H1 (cell line): ENCODE measurements at regions not wholly inside any gene's neighbourhood (a gene's known extent, or its start where the extent isn't known, plus 50 kb on each side); places are given as distances from the start of the nearest gene placed in this dataset.

ENCODE experiments used
- CTCF ChIA-PET: fragments of 300-600 bp; sonication (Branson Sonifier 250); formaldehyde crosslinking; loops from one replicate; lab custom pipeline; 2021; ENCODE audit not compliant: partially characterized antibody; lab: Charles Lee
- POLR2A ChIA-PET: fragments of 300-600 bp; sonication (Branson Sonifier 250); formaldehyde crosslinking; loops from one replicate; lab custom pipeline; 2021; ENCODE audit warnings: inconsistent platforms; ENCODE audit not compliant: partially characterized antibody; lab: Charles Lee
- DNase-seq, 2 experiments: peaks; one replicate each; pipeline versions ENCODE4 v3.0.0 to v3.0.0-alpha.2; 2010 to 2022; ENCODE audit warnings: low spot score in 2 of 2, low read depth in 1 of 2, mixed read lengths in 1 of 2
- FAIRE-seq: peaks from 2 replicates; lab custom pipeline; 2011; peaks lifted over from hg19 to GRCh38; lab: Jason Lieb, UNC
- H2AFZ ChIP-seq: 2 replicates; pipeline ENCODE4 v1.8.1; 2012; ENCODE audit warnings: low read length, inconsistent platforms
- H2AK5ac ChIP-seq: 2 replicates; pipeline ENCODE4 v1.6.1; 2013; ENCODE audit warnings: low read depth, low read length
- H2BK120ac ChIP-seq: replicated peaks from 2 replicates; pipeline ENCODE3; 2013; ENCODE audit warnings: low read depth, low read length, inconsistent platforms
- H2BK12ac ChIP-seq: 2 replicates; pipeline ENCODE4 v1.6.1; 2013; ENCODE audit warnings: low read depth, low read length
- H2BK15ac ChIP-seq: 2 replicates; pipeline ENCODE4 v1.6.1; 2013; ENCODE audit warnings: low read length
- H2BK20ac ChIP-seq: 2 replicates; pipeline ENCODE4 v1.6.1; 2013; ENCODE audit warnings: low read length
- H2BK5ac ChIP-seq: 2 replicates; pipeline ENCODE4 v1.6.1; 2013; ENCODE audit warnings: low read depth, low read length
- H3K14ac ChIP-seq: 2 replicates; pipeline ENCODE4 v1.6.1; 2013; ENCODE audit warnings: inconsistent platforms; ENCODE audit not compliant: insufficient read length
- H3K18ac ChIP-seq: 2 replicates; pipeline ENCODE4 v1.6.1; 2013; ENCODE audit warnings: low read length; ENCODE audit errors: extremely low read depth
- H3K23ac ChIP-seq: 2 replicates; pipeline ENCODE4 v1.6.1; 2013; ENCODE audit warnings: inconsistent platforms; ENCODE audit not compliant: insufficient read length
- H3K23me2 ChIP-seq: 2 replicates; pipeline ENCODE4 v1.6.1; 2013; ENCODE audit warnings: low read depth, low read length
- H3K27ac ChIP-seq: 2 replicates; pipeline ENCODE4 v1.6.1; 2011; ENCODE audit warnings: low read depth, low read length, inconsistent platforms
- H3K27me3 ChIP-seq, 4 experiments: replicated peaks in 1 of 4; 1 replicate in 1 of 4; 2 replicates in 3 of 4; pipeline versions ENCODE4 v1.6.1 to v1.8.1; 2011 to 2013; ENCODE audit warnings: low read length in 3 of 4, mild to moderate bottlenecking in 3 of 4, inconsistent platforms in 2 of 4, mixed read lengths in 2 of 4, moderate library complexity in 1 of 4; ENCODE audit not compliant: control insufficient read depth in 3 of 4, insufficient read depth in 3 of 4; ENCODE audit errors: extremely low read depth in 1 of 4
- H3K36me3 ChIP-seq, 4 experiments: 2 replicates each; pipeline versions ENCODE4 v1.6.1 to v1.8.1; 2011 to 2013; ENCODE audit warnings: mild to moderate bottlenecking in 4 of 4, low read length in 3 of 4, moderate library complexity in 2 of 4, control low read depth in 1 of 4, inconsistent platforms in 1 of 4; ENCODE audit not compliant: insufficient read depth in 4 of 4, control insufficient read depth in 2 of 4
- H3K4ac ChIP-seq: replicated peaks from 2 replicates; pipeline ENCODE3; 2013; ENCODE audit warnings: low read length, low read depth, mixed read lengths, inconsistent platforms; ENCODE audit not compliant: insufficient read length
- H3K4me1 ChIP-seq, 4 experiments: replicated peaks in 1 of 4; 1 replicate in 1 of 4; 2 replicates in 3 of 4; pipeline versions ENCODE4 v1.6.1 to v1.8.1; 2011 to 2013; ENCODE audit warnings: low read length in 3 of 4, inconsistent platforms in 2 of 4, mixed read lengths in 1 of 4; ENCODE audit not compliant: insufficient read depth in 4 of 4, control insufficient read depth in 3 of 4
- H3K4me2 ChIP-seq, 2 experiments: 2 replicates each; pipeline versions ENCODE4 v1.6.1 to v1.8.1; 2011 to 2013; ENCODE audit warnings: low read depth in 2 of 2, low read length in 2 of 2, control low read depth in 1 of 2, inconsistent platforms in 1 of 2, mild to moderate bottlenecking in 1 of 2; ENCODE audit not compliant: insufficient read depth in 1 of 2
- H3K4me3 ChIP-seq, 4 experiments: fragments of 200-600, 300-600 bp in 1 of 4; sonication (generic), shearing (Covaris generic), sonication (Bioruptor Twin) in 1 of 4; 2 replicates each; pipeline versions ENCODE4 v1.5.1 to v1.8.1; 2011 to 2016; ENCODE audit warnings: low read length in 4 of 4, low read depth in 3 of 4, control low read depth in 2 of 4, inconsistent platforms in 2 of 4, mild to moderate bottlenecking in 2 of 4, mixed read lengths in 1 of 4, moderate library complexity in 1 of 4; ENCODE audit not compliant: insufficient read depth in 2 of 4; ENCODE audit errors: extremely low read depth in 1 of 4
- H3K56ac ChIP-seq: replicated peaks from 2 replicates; pipeline ENCODE3; 2013; ENCODE audit warnings: low read depth, mild to moderate bottlenecking, mixed read lengths, low read length, inconsistent platforms; ENCODE audit not compliant: insufficient read length
- H3K79me1 ChIP-seq: 2 replicates; pipeline ENCODE4 v1.6.1; 2013; ENCODE audit warnings: low read depth, low read length, control low read depth
- H3K79me2 ChIP-seq, 2 experiments: 2 replicates each; pipeline versions ENCODE4 v1.6.1 to v1.8.1; 2012 to 2013; ENCODE audit warnings: low read length in 2 of 2, mild to moderate bottlenecking in 2 of 2, inconsistent platforms in 1 of 2; ENCODE audit not compliant: insufficient read depth in 2 of 2, control insufficient read depth in 1 of 2
- H3K9ac ChIP-seq, 4 experiments: replicated peaks in 1 of 4; 1 replicate in 1 of 4; 2 replicates in 3 of 4; pipeline versions ENCODE4 v1.6.1 to v1.8.1; 2011 to 2013; ENCODE audit warnings: low read depth in 3 of 4, low read length in 3 of 4, control low read depth in 2 of 4, mild to moderate bottlenecking in 2 of 4, moderate library complexity in 2 of 4, inconsistent platforms in 1 of 4; ENCODE audit errors: extremely low read depth in 1 of 4
- H3K9me3 ChIP-seq, 2 experiments: 2 replicates each; pipeline versions ENCODE4 v1.6.1 to v1.8.1; 2012 to 2013; ENCODE audit warnings: mild to moderate bottlenecking in 2 of 2, moderate library complexity in 2 of 2, control low read depth in 1 of 2, inconsistent platforms in 1 of 2, low read depth in 1 of 2, low read length in 1 of 2, mixed read lengths in 1 of 2; ENCODE audit not compliant: insufficient read depth in 2 of 2
- H4K20me1 ChIP-seq, 2 experiments: replicated peaks in 1 of 2; 2 replicates each; pipeline versions ENCODE3 to v1.8.1; 2011 to 2013; ENCODE audit warnings: inconsistent platforms in 2 of 2, low read length in 2 of 2, mild to moderate bottlenecking in 1 of 2; ENCODE audit not compliant: insufficient read depth in 2 of 2, control insufficient read depth in 1 of 2
- H4K5ac ChIP-seq: 2 replicates; pipeline ENCODE4 v1.6.1; 2013; ENCODE audit warnings: low read length, low read depth, mixed read lengths, inconsistent platforms; ENCODE audit not compliant: insufficient read length
- H4K8ac ChIP-seq: 2 replicates; pipeline ENCODE4 v1.8.0; 2013; ENCODE audit warnings: mild to moderate bottlenecking, moderate library complexity, low read length, inconsistent platforms; ENCODE audit not compliant: insufficient read depth; ENCODE audit errors: extremely low read depth
- H4K91ac ChIP-seq: replicated peaks from 2 replicates; pipeline ENCODE3; 2013; ENCODE audit warnings: low read length, mixed read lengths, inconsistent platforms; ENCODE audit not compliant: insufficient read length
- BACH1 ChIP-seq: IDR thresholded peaks from 2 replicates; pipeline ENCODE4 v1.6.1; 2012; ENCODE audit warnings: low read length, improper control_type of control experiment
- CTBP2 ChIP-seq: IDR thresholded peaks from 2 replicates; pipeline ENCODE4 v1.7.0; 2011; ENCODE audit warnings: borderline replicate concordance, mild to moderate bottlenecking, moderate library complexity, mixed read lengths, low read length; ENCODE audit not compliant: insufficient read depth, insufficient read length
- GABPA ChIP-seq: IDR thresholded peaks from 2 replicates; pipeline ENCODE4 v1.6.1; 2011; ENCODE audit warnings: mild to moderate bottlenecking, low read length, moderate library complexity, borderline replicate concordance; ENCODE audit not compliant: insufficient read depth
- GTF2F1 ChIP-seq: IDR thresholded peaks from 2 replicates; pipeline ENCODE4 v1.6.1; 2012; ENCODE audit warnings: low read depth, low read length, improper control_type of control experiment, borderline replicate concordance
- HDAC6 ChIP-seq: IDR thresholded peaks from one replicate; pipeline ENCODE4 v1.7.1; 2012; ENCODE audit warnings: low read depth, mild to moderate bottlenecking, inconsistent platforms, low read length, moderate library complexity
- NANOG ChIP-seq: IDR thresholded peaks from 2 replicates; pipeline ENCODE4 v1.6.1; 2011; ENCODE audit warnings: low read length, low read depth, mild to moderate bottlenecking, inconsistent platforms; ENCODE audit not compliant: insufficient read depth, poor library complexity, severe bottlenecking
- NRF1 ChIP-seq: IDR thresholded peaks from 2 replicates; pipeline ENCODE4 v1.6.1; 2011; ENCODE audit warnings: mild to moderate bottlenecking, low read depth, low read length, improper control_type of control experiment
- POLR2A ChIP-seq, 2 experiments: IDR thresholded peaks; 1 replicate in 1 of 2; 2 replicates in 1 of 2; pipeline ENCODE4 v1.6.1; 2011; ENCODE audit warnings: low read depth in 2 of 2, low read length in 2 of 2, mild to moderate bottlenecking in 2 of 2; ENCODE audit errors: control extremely low read depth in 1 of 2
- POLR2AphosphoS5 ChIP-seq: IDR thresholded peaks from 2 replicates; pipeline ENCODE4 v1.6.1; 2011; ENCODE audit warnings: low read depth, low read length
- RAD21 ChIP-seq, 2 experiments: IDR thresholded peaks in 1 of 2; conservative IDR thresholded peaks in 1 of 2; 2 replicates each; pipeline ENCODE4 v1.6.1; 2011; ENCODE audit warnings: low read depth in 2 of 2, low read length in 2 of 2, improper control_type of control experiment in 1 of 2, inconsistent platforms in 1 of 2, mild to moderate bottlenecking in 1 of 2, moderate library complexity in 1 of 2
- RFX5 ChIP-seq: IDR thresholded peaks from 2 replicates; pipeline ENCODE4 v1.6.1; 2011; ENCODE audit warnings: low read depth, low read length, improper control_type of control experiment, borderline replicate concordance
- SP4 ChIP-seq: IDR thresholded peaks from 2 replicates; pipeline ENCODE4 v1.6.1; 2012; ENCODE audit warnings: low read length, inconsistent platforms
- WGBS, 2 experiments: shearing (Covaris generic) in 1 of 2; methylation state at CpG; one replicate each; pipeline versions ENCODE4 v1.1.6 to v1.1.7; 2013 to 2015; ENCODE audit warnings: low lambda C conversion rate in 2 of 2, mixed read lengths in 2 of 2, inconsistent platforms in 1 of 2, low coverage in 1 of 2, missing lambda C conversion rate in 1 of 2; ENCODE audit not compliant: insufficient replicate concordance in 2 of 2, insufficient coverage in 1 of 2, insufficient read length in 1 of 2; ENCODE audit errors: extremely low coverage in 1 of 2, missing lambda C conversion rate in 1 of 2; 5-methylcytosine and 5-hydroxymethylcytosine counted together
- TF ChIP-seq, protein P1 (sequence below): IDR thresholded peaks from 2 replicates; pipeline ENCODE4 v1.6.1; 2012; ENCODE audit warnings: inconsistent platforms
- TF ChIP-seq, protein P2 (sequence below): IDR thresholded peaks from 2 replicates; pipeline ENCODE4 v1.6.1; 2011; ENCODE audit warnings: low read depth, mild to moderate bottlenecking, low read length; ENCODE audit not compliant: insufficient read depth

DNA sequence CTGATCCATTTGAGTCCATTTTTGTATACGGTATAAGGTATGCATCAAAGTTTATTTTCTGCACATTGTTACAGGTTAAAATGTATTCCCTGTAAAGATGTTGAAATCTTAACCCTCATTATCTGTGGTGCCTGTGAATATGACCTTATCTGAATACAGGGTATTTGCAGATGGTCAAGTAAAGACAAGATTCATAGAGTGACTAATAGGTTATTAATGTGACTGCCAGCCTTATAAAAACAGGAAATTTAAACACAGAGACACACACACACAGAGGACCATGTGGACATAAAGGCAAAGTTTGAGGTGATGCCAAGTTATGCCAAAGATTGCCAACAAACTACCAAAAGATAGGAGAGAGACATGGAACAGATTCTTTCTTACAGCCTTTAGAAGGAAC lies 347.2 kb upstream of the DCN start:
- Histone ChIP-seq H3K79me1 (no peaks in the 10 kb centered on the region), H3K4me2 (no peak overlapping the region), H3K27me3 (no peaks in the 10 kb centered on the region), H3K9me3 (peaks cover 0 to 5% of the 10 kb centered on the region in 2 experiments; a peak in 1 of 4 replicates), H3K79me2 (no peaks in the 10 kb centered on the region), H3K4ac (no peak overlapping the region), H2BK120ac (no peak overlapping the region), H2BK5ac (no peak overlapping the region), H3K18ac (no peak overlapping the region), H3K4me3 (no peak overlapping the region), H3K4me1 (no peaks in the 10 kb centered on the region), H3K36me3 (no peaks in the 10 kb centered on the region), H3K23me2 (no peaks in the 10 kb centered on the region), H3K23ac (no peak overlapping the region), H2AK5ac (no peak overlapping the region), H4K5ac (no peak overlapping the region), H3K27ac (no peak overlapping the region), H2BK15ac (no peak overlapping the region), H4K91ac (no peak overlapping the region), H2AFZ (no peak overlapping the region), H4K20me1 (no peaks in the 10 kb centered on the region), H2BK12ac (no peak overlapping the region), H2BK20ac (no peak overlapping the region), H3K9ac (no peak overlapping the region), H3K56ac (no peak overlapping the region), H4K8ac (no peak overlapping the region), H3K14ac (no peak overlapping the region)
- FAIRE-seq: no peak
- 95% methylated on average over 1 of the region's 1 CpG; no CpG with 5 or more reads in 1 of the 2 experiments for WGBS, 2 experiments
- no peak for DNase-seq
- ChIA-PET POLR2A (no interaction called here), CTCF (no interaction called here)
- TF ChIP-seq RAD21 (IDR thresholded peaks at IDR 0.05 in 1 of 2, conservative IDR thresholded peaks at IDR 0.05 in 1 of 2; ENCODE audit: low read depth in 2 of 2, low read length in 2 of 2): no peak
- TF ChIP-seq RFX5: no peak
- no peak for TF ChIP-seq POLR2AphosphoS5
- no peak for TF ChIP-seq HDAC6
- TF ChIP-seq SP4: no peak
- no peak for TF ChIP-seq NRF1
- TF ChIP-seq GTF2F1: no peak
- TF ChIP-seq, protein P1, sequence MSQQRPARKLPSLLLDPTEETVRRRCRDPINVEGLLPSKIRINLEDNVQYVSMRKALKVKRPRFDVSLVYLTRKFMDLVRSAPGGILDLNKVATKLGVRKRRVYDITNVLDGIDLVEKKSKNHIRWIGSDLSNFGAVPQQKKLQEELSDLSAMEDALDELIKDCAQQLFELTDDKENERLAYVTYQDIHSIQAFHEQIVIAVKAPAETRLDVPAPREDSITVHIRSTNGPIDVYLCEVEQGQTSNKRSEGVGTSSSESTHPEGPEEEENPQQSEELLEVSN: no peak
- no peak for TF ChIP-seq CTBP2
- TF ChIP-seq, protein P2, sequence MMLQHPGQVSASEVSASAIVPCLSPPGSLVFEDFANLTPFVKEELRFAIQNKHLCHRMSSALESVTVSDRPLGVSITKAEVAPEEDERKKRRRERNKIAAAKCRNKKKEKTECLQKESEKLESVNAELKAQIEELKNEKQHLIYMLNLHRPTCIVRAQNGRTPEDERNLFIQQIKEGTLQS: no peak
- no peak for TF ChIP-seq POLR2A (IDR thresholded peaks at IDR 0.05; ENCODE audit: control extremely low read depth in 1 of 2, low read depth in 2 of 2, low read length in 2 of 2)
- TF ChIP-seq NANOG: no peak
- no peak for TF ChIP-seq GABPA
- no peak for TF ChIP-seq BACH1
